Activated T-cell treated with anti-CD3 and anti-CD28 coated beads, Interleukin-2, amount 50 U/mL, for 4 hours (primary cell): ENCODE measurements at regions not wholly inside any gene's neighbourhood (a gene's known extent, or its start where the extent isn't known, plus 50 kb on each side); places are given as distances from the start of the nearest gene placed in this dataset.
A peak's percentile ranks its signal among the peaks of the same experiment; 100 is the strongest.

Source experiments
- ATAC-seq, 2 donors: fragments of 200-7000 bp; cut with Tn5 transposase; one replicate each; pipeline ENCODE4 v1.10.0; 2021
- DNase-seq: peaks from one replicate; pipeline ENCODE4 v3.0.0-alpha.2; 2020
- H3K27me3 Mint-ChIP-seq: one replicate; pipeline ENCODE4 v1.8.0; 2021; ENCODE audit warnings: low read depth, mixed read lengths
- H3K36me3 Mint-ChIP-seq: one replicate; pipeline ENCODE4 v1.8.0; 2022; ENCODE audit warnings: mixed read lengths; ENCODE audit not compliant: insufficient read depth
- H3K4me1 Mint-ChIP-seq: one replicate; pipeline ENCODE4 v1.8.0; 2021; ENCODE audit warnings: low read depth, mixed read lengths
- H3K4me3 Mint-ChIP-seq: one replicate; pipeline ENCODE4 v1.8.0; 2021; ENCODE audit warnings: mild to moderate bottlenecking, moderate library complexity, mixed read lengths
- H3K9me3 Mint-ChIP-seq: one replicate; pipeline ENCODE4 v1.8.0; 2021; ENCODE audit warnings: mixed read lengths

- DNase-seq (no peak), ATAC-seq (peak in 1 of 2 donors; percentile 37)
- Mint-ChIP-seq H3K4me3 (no peak overlapping the region), H3K4me1 (no peaks in the 10 kb centered on the region), H3K36me3 (no peaks in the 10 kb centered on the region), H3K27me3 (peaks cover 6% of the 10 kb centered on the region), H3K9me3 (no peaks in the 10 kb centered on the region)
Measured at GRCh38 chr5:34519489-34520220, 136.5 kb upstream of the RAI14 start.

DNA sequence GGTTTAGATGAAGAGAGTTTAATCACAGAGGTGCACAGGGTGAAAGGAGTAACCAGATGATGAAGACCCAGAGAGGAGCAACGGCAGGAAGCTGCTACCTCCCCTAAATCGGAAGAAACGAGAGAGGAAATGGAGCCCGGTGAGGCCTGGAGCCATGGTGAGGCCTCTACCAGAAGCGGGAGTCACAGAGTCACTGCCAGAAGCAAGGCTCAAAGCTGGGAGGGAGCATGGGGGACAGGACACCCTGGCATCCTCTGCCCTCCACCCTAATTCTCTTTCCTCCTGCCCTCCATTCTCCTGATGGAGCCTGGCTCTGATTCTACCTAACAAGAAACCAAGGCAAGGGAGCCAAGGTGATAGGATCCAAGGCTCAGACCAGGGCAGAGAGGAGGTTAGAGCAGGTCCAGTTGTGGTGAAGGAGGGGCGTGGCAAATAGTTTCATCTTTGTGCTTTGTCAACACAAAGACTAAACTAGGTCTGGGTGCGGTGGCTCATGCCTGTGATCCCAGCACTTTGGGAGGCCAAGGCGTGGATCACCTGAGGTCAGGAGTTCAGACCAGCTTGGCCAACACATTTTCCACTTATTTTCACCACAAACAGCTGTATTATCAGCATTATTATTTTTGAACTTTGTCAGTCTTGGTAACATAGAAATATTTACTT lies 134.4 kb upstream of the RAI14 start:
- DNase-seq (no peak), ATAC-seq (no peak)
- H3K9me3 Mint-ChIP-seq: no peaks in the 10 kb centered on the region
- H3K4me1 Mint-ChIP-seq: no peaks in the 10 kb centered on the region
- H3K36me3 Mint-ChIP-seq: no peaks in the 10 kb centered on the region
- no peak overlapping the region for H3K4me3 Mint-ChIP-seq
- H3K27me3 Mint-ChIP-seq: peaks cover 2% of the 10 kb centered on the region

DNA sequence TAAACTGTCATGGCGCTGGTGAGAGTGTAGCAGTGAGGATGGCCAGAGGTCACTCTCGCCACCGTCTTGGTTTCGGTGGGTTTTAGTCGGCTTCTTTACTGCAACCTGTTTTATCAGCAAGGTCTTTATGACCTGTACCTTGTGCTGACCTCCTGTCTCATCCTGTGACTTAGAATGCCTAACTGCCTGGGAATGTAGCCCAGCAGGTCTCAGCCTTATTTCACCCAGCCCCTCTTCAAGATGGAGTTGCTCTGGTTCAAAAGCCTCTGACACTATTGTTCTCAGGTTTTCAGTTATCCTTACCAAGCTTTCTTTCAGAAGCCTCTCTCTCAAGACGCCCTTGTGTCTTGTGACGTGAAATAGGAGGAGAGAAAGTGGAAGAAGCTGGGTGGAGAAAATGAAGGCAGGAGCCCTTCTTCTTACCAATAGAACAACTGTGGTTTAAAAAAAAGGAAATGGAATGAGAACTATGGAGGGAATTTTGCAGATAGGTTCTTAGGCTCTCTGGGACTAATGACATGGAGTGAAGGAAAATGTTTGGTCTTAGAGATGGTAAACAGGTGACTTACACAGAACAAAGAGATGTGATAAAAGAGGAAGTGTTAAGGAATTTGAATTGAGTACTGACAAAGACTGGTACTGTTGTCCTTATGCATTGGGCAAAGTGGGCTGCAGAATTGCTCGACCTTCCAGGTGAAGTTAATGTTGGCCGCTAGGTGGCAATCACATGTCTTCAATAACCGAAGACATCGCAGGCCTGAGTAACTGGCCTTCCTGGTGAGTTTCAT lies 133.3 kb upstream of the RAI14 start:
- Mint-ChIP-seq H3K4me3 (no peak overlapping the region), H3K36me3 (no peaks in the 10 kb centered on the region), H3K27me3 (no peaks in the 10 kb centered on the region), H3K9me3 (no peaks in the 10 kb centered on the region), H3K4me1 (no peaks in the 10 kb centered on the region)
- DNase-seq (peak; percentile 39), ATAC-seq (peak; percentile 51 to 63)

GRCh38 chr5:34523387-34523726 lies 132.8 kb upstream of the RAI14 start:
- H3K4me3 Mint-ChIP-seq: no peak overlapping the region
- ATAC-seq (no peak), DNase-seq (no peak)
- H3K27me3 Mint-ChIP-seq: no peaks in the 10 kb centered on the region
- H3K36me3 Mint-ChIP-seq: no peaks in the 10 kb centered on the region
- no peaks in the 10 kb centered on the region for H3K4me1 Mint-ChIP-seq
- H3K9me3 Mint-ChIP-seq: no peaks in the 10 kb centered on the region

- no peaks in the 10 kb centered on the region for H3K9me3 Mint-ChIP-seq
- no peak for ATAC-seq
- H3K4me3 Mint-ChIP-seq: no peak overlapping the region
- no peaks in the 10 kb centered on the region for H3K36me3 Mint-ChIP-seq
- no peaks in the 10 kb centered on the region for H3K27me3 Mint-ChIP-seq
- no peak for DNase-seq
- no peaks in the 10 kb centered on the region for H3K4me1 Mint-ChIP-seq
Measured at GRCh38 chr5:34524123-34524522, 132.0 kb upstream of the RAI14 start.

DNA sequence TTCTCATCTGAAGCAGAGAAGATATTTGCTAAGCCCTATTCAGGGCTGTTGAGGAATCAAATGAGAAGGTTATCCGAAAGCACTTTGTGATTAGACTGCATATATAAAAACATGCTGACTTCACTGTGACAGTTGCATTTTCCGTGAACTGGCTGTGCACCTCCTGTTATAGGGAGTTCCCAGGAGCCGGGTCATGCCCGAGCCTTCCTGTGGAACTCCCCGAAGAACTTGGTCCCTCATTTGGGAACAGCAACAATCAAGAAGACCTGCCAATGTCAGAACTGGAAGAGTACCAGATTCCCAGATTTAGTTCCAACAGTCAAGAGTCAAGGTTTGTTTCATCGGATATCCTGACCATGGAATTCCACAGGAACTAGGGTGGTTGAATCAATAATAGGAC lies 130.4 kb upstream of the RAI14 start:
- H3K27me3 Mint-ChIP-seq: no peaks in the 10 kb centered on the region
- H3K36me3 Mint-ChIP-seq: no peaks in the 10 kb centered on the region
- no peak for ATAC-seq
- H3K4me3 Mint-ChIP-seq: no peak overlapping the region
- H3K4me1 Mint-ChIP-seq: no peaks in the 10 kb centered on the region
- DNase-seq: no peak
- no peaks in the 10 kb centered on the region for H3K9me3 Mint-ChIP-seq

DNA sequence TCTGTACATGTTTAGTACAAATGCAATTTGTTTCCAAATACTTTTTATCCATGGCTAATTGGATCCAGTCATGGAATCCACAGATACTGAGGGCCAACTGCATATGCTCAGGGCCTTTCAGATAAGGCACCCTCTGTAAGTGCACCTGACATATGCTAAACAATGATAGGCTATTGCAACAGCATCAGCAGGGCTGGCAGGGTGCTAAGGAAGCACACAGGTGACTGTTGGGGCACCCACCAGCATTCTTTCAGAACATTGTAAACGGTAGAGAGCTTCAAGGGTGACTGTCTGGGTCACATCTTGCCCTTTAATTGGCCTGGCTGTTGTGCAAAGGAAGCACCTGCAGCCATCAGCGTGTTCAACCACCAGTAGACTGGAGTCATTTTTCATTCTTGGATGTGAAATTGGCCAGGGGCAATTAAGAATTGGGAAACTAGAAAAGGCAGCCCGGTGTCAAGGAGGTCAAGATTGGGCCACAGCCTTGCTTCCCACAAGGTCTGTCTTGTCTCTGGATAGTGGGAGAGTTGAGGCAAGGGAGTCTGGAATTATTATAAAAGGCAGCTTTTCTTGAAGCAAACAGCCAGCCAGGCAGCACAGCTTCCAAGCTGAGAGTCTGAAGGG lies 129.3 kb upstream of the RAI14 start:
- H3K36me3 Mint-ChIP-seq: no peaks in the 10 kb centered on the region
- no peaks in the 10 kb centered on the region for H3K27me3 Mint-ChIP-seq
- no peak for DNase-seq
- no peaks in the 10 kb centered on the region for H3K4me1 Mint-ChIP-seq
- no peaks in the 10 kb centered on the region for H3K9me3 Mint-ChIP-seq
- ATAC-seq: no peak
- H3K4me3 Mint-ChIP-seq: no peak overlapping the region

- H3K4me3 Mint-ChIP-seq: no peak overlapping the region
- no peaks in the 10 kb centered on the region for H3K36me3 Mint-ChIP-seq
- ATAC-seq (no peak), DNase-seq (no peak)
- peaks cover 2% of the 10 kb centered on the region for H3K4me1 Mint-ChIP-seq
- no peaks in the 10 kb centered on the region for H3K27me3 Mint-ChIP-seq
- no peaks in the 10 kb centered on the region for H3K9me3 Mint-ChIP-seq
Measured at GRCh38 chr5:34529581-34530331, 126.4 kb upstream of the RAI14 start.

- Mint-ChIP-seq H3K4me1 (peaks cover 2% of the 10 kb centered on the region), H3K27me3 (no peaks in the 10 kb centered on the region), H3K9me3 (no peaks in the 10 kb centered on the region)
Measured at GRCh38 chr5:34530637-34531036, 125.5 kb upstream of the RAI14 start.

GRCh38 chr5:34531751-34532360 lies 124.3 kb upstream of the RAI14 start:
- H3K27me3 Mint-ChIP-seq: peaks cover 3% of the 10 kb centered on the region
- no peaks in the 10 kb centered on the region for H3K36me3 Mint-ChIP-seq
- no peak for DNase-seq
- no peaks in the 10 kb centered on the region for H3K9me3 Mint-ChIP-seq
- H3K4me3 Mint-ChIP-seq: no peak overlapping the region
- ATAC-seq: no peak
- H3K4me1 Mint-ChIP-seq: peaks cover 8% of the 10 kb centered on the region

More at GRCh38 chr5:34530637-34531036, 125.5 kb upstream of the RAI14 start:
- Mint-ChIP-seq H3K4me3 (no peak overlapping the region), H3K36me3 (no peaks in the 10 kb centered on the region)
- DNase-seq (no peak), ATAC-seq (no peak)

- H3K4me1 Mint-ChIP-seq: peaks cover 8% of the 10 kb centered on the region
Measured at GRCh38 chr5:34533582-34534522, 122.3 kb upstream of the RAI14 start.

DNA sequence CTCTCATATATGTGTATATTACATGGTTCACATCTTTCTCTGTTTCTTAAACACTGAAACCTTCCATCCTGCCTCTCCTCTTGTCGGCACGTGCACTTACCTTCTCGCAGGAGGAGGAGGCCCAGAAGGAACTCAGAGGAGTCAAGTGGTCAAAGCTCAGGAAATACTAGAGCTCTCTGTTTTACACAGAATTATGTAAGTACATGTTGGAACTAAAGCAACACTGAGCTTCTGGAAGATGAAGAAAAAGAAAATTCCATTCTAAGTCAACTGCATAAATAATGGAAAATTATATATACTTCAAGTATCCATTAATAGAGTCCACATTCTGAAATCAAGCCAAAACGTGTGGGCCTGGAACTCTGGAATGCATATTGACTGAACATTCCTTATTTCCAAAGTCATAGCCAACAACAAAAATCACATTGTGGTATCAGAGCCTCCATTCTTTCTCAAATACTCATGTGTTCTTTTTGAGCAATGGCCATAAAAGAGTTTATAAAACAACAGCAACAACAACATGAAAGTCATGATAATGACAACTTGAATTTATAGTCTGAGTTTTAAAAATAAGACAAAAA lies 121.5 kb upstream of the RAI14 start:
- Mint-ChIP-seq H3K27me3 (peaks cover 14% of the 10 kb centered on the region), H3K36me3 (no peaks in the 10 kb centered on the region), H3K4me1 (peaks cover 8% of the 10 kb centered on the region), H3K4me3 (no peak overlapping the region), H3K9me3 (no peaks in the 10 kb centered on the region)
- ATAC-seq: no peak
- no peak for DNase-seq

More at GRCh38 chr5:34533582-34534522, 122.3 kb upstream of the RAI14 start:
- ATAC-seq (peak; percentile 40 to 53), DNase-seq (no peak)
- Mint-ChIP-seq H3K9me3 (no peaks in the 10 kb centered on the region), H3K4me3 (no peak overlapping the region), H3K27me3 (peaks cover 9% of the 10 kb centered on the region), H3K36me3 (no peaks in the 10 kb centered on the region)
